Osteoblast (primary cell): ENCODE measurements at regions not wholly inside any gene's neighbourhood (a gene's known extent, or its start where the extent isn't known, plus 50 kb on each side); places are given as distances from the start of the nearest gene placed in this dataset.

Experiments
- DNase-seq: peaks from one replicate; pipeline ENCODE4 v3.0.0; 2011; ENCODE audit warnings: low spot score, mixed read lengths; ENCODE audit not compliant: insufficient read length; ENCODE audit errors: missing footprints
- H2AFZ ChIP-seq: 2 replicates; pipeline ENCODE4 v1.6.0; 2011; ENCODE audit warnings: mild to moderate bottlenecking, low read length
- H3K27ac ChIP-seq: 2 replicates; pipeline ENCODE4 v1.5.1; 2011; ENCODE audit warnings: mild to moderate bottlenecking, low read depth, low read length, moderate library complexity
- H3K27me3 ChIP-seq: 2 replicates; pipeline ENCODE4 v1.6.0; 2012; ENCODE audit warnings: mild to moderate bottlenecking, control low read depth, inconsistent platforms, low read length, moderate library complexity; ENCODE audit not compliant: insufficient read depth
- H3K36me3 ChIP-seq: 2 replicates; pipeline ENCODE4 v1.5.1; 2011; ENCODE audit warnings: mild to moderate bottlenecking, low read length, control low read depth, moderate library complexity; ENCODE audit not compliant: insufficient read depth
- H3K4me1 ChIP-seq: 2 replicates; pipeline ENCODE4 v1.5.1; 2011; ENCODE audit warnings: mild to moderate bottlenecking, low read length, control low read depth, moderate library complexity; ENCODE audit not compliant: insufficient read depth
- H3K4me2 ChIP-seq: 2 replicates; pipeline ENCODE4 v1.6.0; 2011; ENCODE audit warnings: mild to moderate bottlenecking, low read length; ENCODE audit not compliant: insufficient read depth
- H3K4me3 ChIP-seq: fragments of 200-600 bp; sonication (generic); 3 replicates; pipeline ENCODE4 v1.5.1; 2012; ENCODE audit warnings: mild to moderate bottlenecking, low read length, inconsistent platforms; ENCODE audit not compliant: insufficient read depth
- H3K79me2 ChIP-seq: 2 replicates; pipeline ENCODE4 v1.6.0; 2012; ENCODE audit warnings: mild to moderate bottlenecking, low read length, control low read depth, inconsistent platforms; ENCODE audit not compliant: insufficient read depth
- H3K9me3 ChIP-seq: 2 replicates; pipeline ENCODE4 v1.5.1; 2011; ENCODE audit warnings: low read depth, low read length, control low read depth
- H4K20me1 ChIP-seq: 2 replicates; pipeline ENCODE4 v1.6.0; 2012; ENCODE audit warnings: mild to moderate bottlenecking, low read length, control low read depth; ENCODE audit not compliant: insufficient read depth
- CTCF ChIP-seq: IDR thresholded peaks from 2 replicates; pipeline ENCODE4 v1.5.1; 2011; ENCODE audit warnings: mild to moderate bottlenecking, low read depth, low read length, moderate library complexity; ENCODE audit errors: extremely low read depth

GRCh38 chr18:40470723-40471122 lies 1484.3 kb upstream of the PIK3C3 start:
- Histone ChIP-seq H2AFZ (no peak overlapping the region), H3K79me2 (no peaks in the 10 kb centered on the region), H4K20me1 (no peaks in the 10 kb centered on the region), H3K27ac (no peak overlapping the region), H3K4me2 (no peak overlapping the region), H3K4me1 (no peaks in the 10 kb centered on the region), H3K9me3 (peaks cover 4% of the 10 kb centered on the region), H3K27me3 (no peaks in the 10 kb centered on the region), H3K4me3 (no peak overlapping the region), H3K36me3 (no peaks in the 10 kb centered on the region)
- DNase-seq: no peak
- no peak for TF ChIP-seq CTCF

GRCh38 chr18:40469851-40470250 lies 1485.2 kb upstream of the PIK3C3 start:
- H3K4me2 ChIP-seq: no peak overlapping the region
- H2AFZ ChIP-seq: no peak overlapping the region
- H3K4me1 ChIP-seq: no peaks in the 10 kb centered on the region
- no peak for TF ChIP-seq CTCF
- no peak overlapping the region for H3K27ac ChIP-seq
- H3K36me3 ChIP-seq: no peaks in the 10 kb centered on the region
- H3K9me3 ChIP-seq: peaks cover 4% of the 10 kb centered on the region
- H3K79me2 ChIP-seq: no peaks in the 10 kb centered on the region
- H3K27me3 ChIP-seq: no peaks in the 10 kb centered on the region
- peak; percentile 3 for DNase-seq
- no peak overlapping the region for H3K4me3 ChIP-seq
- no peaks in the 10 kb centered on the region for H4K20me1 ChIP-seq

- Histone ChIP-seq H3K9me3 (peaks cover 4% of the 10 kb centered on the region), H3K4me3 (no peak overlapping the region), H3K27me3 (no peaks in the 10 kb centered on the region), H3K27ac (no peak overlapping the region), H3K4me1 (no peaks in the 10 kb centered on the region), H3K4me2 (no peak overlapping the region), H4K20me1 (no peaks in the 10 kb centered on the region), H2AFZ (no peak overlapping the region), H3K36me3 (no peaks in the 10 kb centered on the region), H3K79me2 (no peaks in the 10 kb centered on the region)
- DNase-seq: no peak
- no peak for TF ChIP-seq CTCF
Observed at GRCh38 chr18:40469316-40469715, 1485.7 kb upstream of the PIK3C3 start.

GRCh38 chr18:40464032-40464431 lies 1491.0 kb upstream of the PIK3C3 start:
- H3K4me3 ChIP-seq: no peak overlapping the region
- H3K4me2 ChIP-seq: no peak overlapping the region
- no peak overlapping the region for H2AFZ ChIP-seq
- no peak overlapping the region for H3K27ac ChIP-seq
- no peaks in the 10 kb centered on the region for H3K27me3 ChIP-seq
- no peaks in the 10 kb centered on the region for H3K4me1 ChIP-seq
- H3K9me3 ChIP-seq: no peaks in the 10 kb centered on the region
- no peak for TF ChIP-seq CTCF
- H3K79me2 ChIP-seq: no peaks in the 10 kb centered on the region
- H3K36me3 ChIP-seq: no peaks in the 10 kb centered on the region
- no peaks in the 10 kb centered on the region for H4K20me1 ChIP-seq
- no peak for DNase-seq
